ENCODE measurements at regions not wholly inside any gene's neighbourhood (a gene's known extent, or its start where the extent isn't known, plus 50 kb on each side); places are given as distances from the start of the nearest gene placed in this dataset.
A peak's percentile ranks its signal among the peaks of the same experiment; 100 is the strongest.

DNA sequence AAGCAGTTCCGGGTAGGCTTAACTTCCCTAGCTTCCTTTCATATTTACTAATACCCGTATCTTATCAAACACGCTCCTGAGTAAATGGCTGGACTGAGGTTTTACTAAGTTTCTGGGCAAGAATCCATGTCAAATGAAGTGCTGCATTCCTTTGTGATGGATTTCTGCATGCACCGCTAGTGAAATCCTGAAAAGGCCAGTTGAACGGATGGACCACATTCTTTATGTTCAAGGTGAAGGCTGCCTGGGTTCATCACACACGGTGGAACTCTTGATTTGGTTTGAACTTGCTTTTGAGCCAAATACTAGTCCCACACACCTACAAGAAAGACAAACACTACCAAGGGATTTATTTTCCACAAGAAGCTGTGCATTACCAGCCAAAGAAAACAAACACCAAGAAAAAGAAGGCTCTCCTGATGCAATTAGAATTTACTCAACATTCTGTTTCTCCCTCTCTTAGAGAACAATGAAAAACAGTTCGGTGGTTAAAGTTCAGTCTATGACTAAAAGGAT, 255.0 kb upstream of the SEMA3C start:
- H3K27ac ChIP-seq (ENCODE audit: low read depth, low read length), result peak overlapping the region; percentile 59
- H3K9me3 ChIP-seq (ENCODE audit: insufficient read depth, low read depth, low read length), result no peaks in the 10 kb centered on the region
- DNase-seq (ENCODE audit: low read depth) (peak; percentile 99), FAIRE-seq (peak; percentile 26)
- no peaks in the 10 kb centered on the region for H3K27me3 ChIP-seq (ENCODE audit: insufficient read depth, low read length)
- H3K4me1 ChIP-seq (ENCODE audit: insufficient read depth, low read length), result peaks cover 18% of the 10 kb centered on the region
- TF ChIP-seq CTCF (IDR thresholded peaks at IDR 0.05; ENCODE audit: insufficient read depth, low read depth, low read length) (no peak), EZH2 (IDR thresholded peaks at IDR 0.05; ENCODE audit: insufficient read depth, low read length) (no peak)
- H3K79me2 ChIP-seq (ENCODE audit: insufficient read depth, low read length), result no peaks in the 10 kb centered on the region
- H3K4me2 ChIP-seq (ENCODE audit: low read length), result peak overlapping the region; percentile 74
- Mint-ChIP-seq H3K4me1 (ENCODE audit: low read depth, unreplicated experiment) (peaks cover 9% of the 10 kb centered on the region), H3K36me3 (ENCODE audit: low read depth, unreplicated experiment) (no peaks in the 10 kb centered on the region), H3K27ac (ENCODE audit: unreplicated experiment) (peak overlapping the region; percentile 55), H3K27me3 (ENCODE audit: low read depth, unreplicated experiment) (no peaks in the 10 kb centered on the region), H3K9me3 (ENCODE audit: unreplicated experiment) (peaks cover 3% of the 10 kb centered on the region), H3K4me3 (ENCODE audit: unreplicated experiment) (no peak overlapping the region)
- no peak overlapping the region for H2AFZ ChIP-seq (ENCODE audit: low read depth, low read length)
- H3K36me3 ChIP-seq (ENCODE audit: insufficient read depth, low read length), result no peaks in the 10 kb centered on the region
- H3K9ac ChIP-seq (ENCODE audit: low read length), result peak overlapping the region; percentile 25
- peak overlapping the region; percentile 13 for H3K4me3 ChIP-seq (ENCODE audit: insufficient read depth, low read depth, low read length)
- no peaks in the 10 kb centered on the region for H4K20me1 ChIP-seq (ENCODE audit: insufficient read depth, low read length)

GRCh38 chr7:81170291-81170690, 251.4 kb upstream of the SEMA3C start:
- Histone ChIP-seq H3K79me2 (ENCODE audit: insufficient read depth, low read length) (no peaks in the 10 kb centered on the region), H3K27me3 (ENCODE audit: insufficient read depth, low read length) (no peaks in the 10 kb centered on the region), H3K4me1 (ENCODE audit: insufficient read depth, low read length) (peaks cover 13% of the 10 kb centered on the region), H3K27ac (ENCODE audit: low read depth, low read length) (no peak overlapping the region), H3K4me3 (ENCODE audit: insufficient read depth, low read depth, low read length) (no peak overlapping the region), H3K9ac (ENCODE audit: low read length) (no peak overlapping the region), H3K4me2 (ENCODE audit: low read length) (no peak overlapping the region), H3K9me3 (ENCODE audit: insufficient read depth, low read depth, low read length) (no peaks in the 10 kb centered on the region), H2AFZ (ENCODE audit: low read depth, low read length) (no peak overlapping the region), H3K36me3 (ENCODE audit: insufficient read depth, low read length) (no peaks in the 10 kb centered on the region), H4K20me1 (ENCODE audit: insufficient read depth, low read length) (no peaks in the 10 kb centered on the region)
- FAIRE-seq (no peak), DNase-seq (ENCODE audit: low read depth) (no peak)
- Mint-ChIP-seq H3K4me3 (ENCODE audit: unreplicated experiment) (no peak overlapping the region), H3K9me3 (ENCODE audit: unreplicated experiment) (no peaks in the 10 kb centered on the region), H3K4me1 (ENCODE audit: low read depth, unreplicated experiment) (peaks cover 9% of the 10 kb centered on the region), H3K27me3 (ENCODE audit: low read depth, unreplicated experiment) (no peaks in the 10 kb centered on the region), H3K27ac (ENCODE audit: unreplicated experiment) (no peak overlapping the region), H3K36me3 (ENCODE audit: low read depth, unreplicated experiment) (no peaks in the 10 kb centered on the region)
- no peak for TF ChIP-seq EZH2 (IDR thresholded peaks at IDR 0.05; ENCODE audit: insufficient read depth, low read length)
- TF ChIP-seq CTCF (IDR thresholded peaks at IDR 0.05; ENCODE audit: insufficient read depth, low read depth, low read length), result no peak

DNA sequence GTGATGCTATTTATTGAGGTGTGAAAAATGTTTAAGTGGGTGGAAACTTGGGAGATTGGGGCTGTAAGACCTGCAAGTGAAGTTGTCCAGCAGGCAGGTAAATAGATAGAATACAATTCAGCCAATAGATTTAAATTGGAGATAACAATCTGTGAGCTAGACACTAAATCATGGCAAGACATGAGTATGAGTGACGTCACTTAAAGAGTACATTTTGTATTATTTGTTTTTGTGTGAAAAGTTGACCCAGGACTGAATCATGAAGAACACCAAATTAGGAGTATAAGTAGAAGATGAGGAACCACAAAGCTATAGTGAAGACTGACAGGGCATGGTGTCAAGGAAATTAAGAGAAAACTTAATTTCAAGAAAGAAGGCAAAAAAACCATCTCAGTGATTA, 249.1 kb upstream of the SEMA3C start:
- H2AFZ ChIP-seq (ENCODE audit: low read depth, low read length), result no peak overlapping the region
- peak; percentile 73 for FAIRE-seq
- Mint-ChIP-seq H3K4me3 (ENCODE audit: unreplicated experiment) (no peak overlapping the region), H3K9me3 (ENCODE audit: unreplicated experiment) (no peaks in the 10 kb centered on the region), H3K27ac (ENCODE audit: unreplicated experiment) (no peak overlapping the region), H3K4me1 (ENCODE audit: low read depth, unreplicated experiment) (peaks cover 3% of the 10 kb centered on the region), H3K27me3 (ENCODE audit: low read depth, unreplicated experiment) (no peaks in the 10 kb centered on the region), H3K36me3 (ENCODE audit: low read depth, unreplicated experiment) (no peaks in the 10 kb centered on the region)
- H3K4me2 ChIP-seq (ENCODE audit: low read length), result no peak overlapping the region
- DNase-seq (ENCODE audit: low read depth), result no peak
- H3K4me1 ChIP-seq (ENCODE audit: insufficient read depth, low read length), result peaks cover 4% of the 10 kb centered on the region
- H3K27me3 ChIP-seq (ENCODE audit: insufficient read depth, low read length), result no peaks in the 10 kb centered on the region
- no peak overlapping the region for H3K27ac ChIP-seq (ENCODE audit: low read depth, low read length)
- H4K20me1 ChIP-seq (ENCODE audit: insufficient read depth, low read length), result no peaks in the 10 kb centered on the region
- no peak overlapping the region for H3K9ac ChIP-seq (ENCODE audit: low read length)
- no peaks in the 10 kb centered on the region for H3K9me3 ChIP-seq (ENCODE audit: insufficient read depth, low read depth, low read length)
- TF ChIP-seq CTCF (IDR thresholded peaks at IDR 0.05; ENCODE audit: insufficient read depth, low read depth, low read length), result no peak
- no peak for TF ChIP-seq EZH2 (IDR thresholded peaks at IDR 0.05; ENCODE audit: insufficient read depth, low read length)
- no peaks in the 10 kb centered on the region for H3K79me2 ChIP-seq (ENCODE audit: insufficient read depth, low read length)
- H3K36me3 ChIP-seq (ENCODE audit: insufficient read depth, low read length), result no peaks in the 10 kb centered on the region
- H3K4me3 ChIP-seq (ENCODE audit: insufficient read depth, low read depth, low read length), result no peak overlapping the region

Data from astrocyte (in vitro differentiated cells and primary cell).